ENCODE measurements at regions not wholly inside any gene's neighbourhood (a gene's known extent, or its start where the extent isn't known, plus 50 kb on each side); places are given as distances from the start of the nearest gene placed in this dataset.

DNA sequence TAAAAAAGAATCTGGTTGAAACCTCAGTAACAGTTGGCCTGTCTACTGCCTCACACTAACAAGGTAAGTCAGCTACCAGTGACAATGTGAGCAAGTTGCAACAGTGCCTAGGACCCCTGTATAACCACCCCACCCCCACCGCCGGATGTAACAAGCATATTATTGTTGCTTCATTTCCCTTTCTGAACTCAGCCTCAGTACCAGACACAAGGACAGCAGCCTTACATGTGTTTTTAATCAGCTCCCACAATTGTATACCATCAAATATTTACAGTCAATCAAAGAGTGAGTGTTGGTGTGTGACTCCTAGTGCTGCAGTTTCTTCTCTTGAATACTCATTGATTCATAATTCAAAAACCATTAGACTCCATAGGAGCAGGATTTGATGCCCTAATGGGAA, 96.4 kb downstream of the PYDC2 start:
- Mint-ChIP-seq H3K4me1 (no peaks in the 10 kb centered on the region), H3K36me3 (no peaks in the 10 kb centered on the region), H3K27me3 (ENCODE audit: low read depth in 3 of 3) (no peaks in the 10 kb centered on the region), H3K4me3 (no peak overlapping the region), H3K27ac (no peak overlapping the region), H3K9me3 (peaks cover 0 to 23% (median 4%) of the 10 kb centered on the region in 7 donors)
- DNase-seq, result no peak
- Histone ChIP-seq H3K4me3 (replicated peaks in 1 of 3; ENCODE audit: low read depth in 2 of 3, low read length in 3 of 3) (no peak overlapping the region), H3K9ac (ENCODE audit: insufficient read depth, low read length, poor library complexity, severe bottlenecking) (no peak overlapping the region), H3K4me2 (replicated peaks; ENCODE audit: extremely low read depth, low read length, poor library complexity, severe bottlenecking) (no peak overlapping the region), H3K79me2 (ENCODE audit: insufficient read depth, low read length) (no peaks in the 10 kb centered on the region), H3K9me3 (replicated peaks in 1 of 2; ENCODE audit: control insufficient read depth in 1 of 2, insufficient read depth in 1 of 2, low read length in 2 of 2) (no peaks in the 10 kb centered on the region), H3K36me3 (replicated peaks in 1 of 2; ENCODE audit: control insufficient read depth in 1 of 2, insufficient read depth in 2 of 2, low read length in 2 of 2) (no peaks in the 10 kb centered on the region), H3K4me1 (ENCODE audit: control insufficient read depth in 1 of 2, insufficient read depth in 2 of 2, low read length in 2 of 2) (no peaks in the 10 kb centered on the region), H3K27me3 (ENCODE audit: control insufficient read depth in 2 of 2, insufficient read depth in 2 of 2, low read length in 2 of 2) (no peaks in the 10 kb centered on the region), H2AFZ (ENCODE audit: insufficient read depth, low read depth, low read length, poor library complexity, severe bottlenecking) (no peak overlapping the region), H4K20me1 (ENCODE audit: insufficient read depth, low read length) (no peaks in the 10 kb centered on the region), H3K27ac (ENCODE audit: low read depth in 1 of 2, low read length in 2 of 2) (no peak overlapping the region)
- intact Hi-C loops (cut with micrococcal nuclease), result no loop called here
- no peak for TF ChIP-seq CTCF (IDR thresholded peaks at IDR 0.05)
- no CpG with 5 or more reads among the region's 2 CpGs for WGBS (ENCODE audit: insufficient coverage)

DNA sequence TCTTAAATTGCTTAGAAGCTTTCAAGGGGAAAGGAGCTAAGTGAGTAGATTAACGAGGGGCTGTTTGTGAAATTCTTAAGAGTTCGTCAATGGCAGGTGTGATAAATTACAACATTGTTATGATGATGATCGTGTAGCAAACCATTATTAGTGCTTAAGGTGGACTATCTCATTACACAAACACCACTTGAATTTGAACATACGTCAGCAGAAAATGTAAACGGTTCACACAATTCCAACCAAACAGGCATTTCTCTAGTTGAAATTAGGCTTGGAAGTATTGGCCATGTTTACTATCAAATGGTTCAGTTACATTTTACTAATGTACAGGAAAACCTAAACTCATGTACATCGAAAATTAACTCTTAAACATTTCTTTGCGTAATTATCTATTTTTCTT, 102.8 kb downstream of the PYDC2 start:
- no CpG with 5 or more reads among the region's 7 CpGs for WGBS (ENCODE audit: insufficient coverage)
- H3K27ac ChIP-seq (ENCODE audit: low read depth in 1 of 2, low read length in 2 of 2), result no peak overlapping the region
- H3K27me3 ChIP-seq (ENCODE audit: control insufficient read depth in 2 of 2, insufficient read depth in 2 of 2, low read length in 2 of 2), result no peaks in the 10 kb centered on the region
- no peak overlapping the region for H3K4me2 ChIP-seq (replicated peaks; ENCODE audit: extremely low read depth, low read length, poor library complexity, severe bottlenecking)
- intact Hi-C loops (cut with micrococcal nuclease), result no loop called here
- DNase-seq, result no peak
- no peaks in the 10 kb centered on the region for H3K79me2 ChIP-seq (ENCODE audit: insufficient read depth, low read length)
- H3K4me1 ChIP-seq (ENCODE audit: control insufficient read depth in 1 of 2, insufficient read depth in 2 of 2, low read length in 2 of 2), result no peaks in the 10 kb centered on the region
- no peaks in the 10 kb centered on the region for H3K9me3 ChIP-seq (replicated peaks in 1 of 2; ENCODE audit: control insufficient read depth in 1 of 2, insufficient read depth in 1 of 2, low read length in 2 of 2)
- Mint-ChIP-seq H3K27ac (no peak overlapping the region), H3K4me1 (no peaks in the 10 kb centered on the region), H3K27me3 (ENCODE audit: low read depth in 3 of 3) (no peaks in the 10 kb centered on the region), H3K36me3 (no peaks in the 10 kb centered on the region), H3K4me3 (no peak overlapping the region), H3K9me3 (peaks cover 0 to 5% (median 1%) of the 10 kb centered on the region in 7 donors)
- H2AFZ ChIP-seq (ENCODE audit: insufficient read depth, low read depth, low read length, poor library complexity, severe bottlenecking), result no peak overlapping the region
- no peak overlapping the region for H3K9ac ChIP-seq (ENCODE audit: insufficient read depth, low read length, poor library complexity, severe bottlenecking)
- H3K4me3 ChIP-seq (replicated peaks in 1 of 3; ENCODE audit: low read depth in 2 of 3, low read length in 3 of 3), result no peak overlapping the region
- no peak for TF ChIP-seq CTCF (IDR thresholded peaks at IDR 0.05)
- H4K20me1 ChIP-seq (ENCODE audit: insufficient read depth, low read length), result no peaks in the 10 kb centered on the region
- H3K36me3 ChIP-seq (replicated peaks in 1 of 2; ENCODE audit: control insufficient read depth in 1 of 2, insufficient read depth in 2 of 2, low read length in 2 of 2), result no peaks in the 10 kb centered on the region

Data from CD14-positive monocyte (primary cell).